Progenitor cell of endocrine pancreas (in vitro differentiated cells): ENCODE measurements at regions not wholly inside any gene's neighbourhood (a gene's known extent, or its start where the extent isn't known, plus 50 kb on each side); places are given as distances from the start of the nearest gene placed in this dataset.

ENCODE experiments used
- DNase-seq: peaks from one replicate; pipeline ENCODE4 v3.0.0; 2021; ENCODE audit warnings: low spot score; ENCODE audit not compliant: unreplicated experiment
- H3K27ac Mint-ChIP-seq: 2 replicates; pipeline ENCODE4 v1.8.0; 2021; ENCODE audit warnings: mild to moderate bottlenecking, moderate library complexity, mixed read lengths
- H3K27me3 Mint-ChIP-seq: 2 replicates; pipeline ENCODE4 v1.8.0; 2021; ENCODE audit warnings: mixed read lengths
- H3K36me3 Mint-ChIP-seq: 2 replicates; pipeline ENCODE4 v1.8.0; 2022; ENCODE audit warnings: mixed read lengths; ENCODE audit not compliant: insufficient read depth
- H3K4me1 Mint-ChIP-seq: 2 replicates; pipeline ENCODE4 v1.8.0; 2021; ENCODE audit warnings: low read depth, mixed read lengths
- H3K4me3 Mint-ChIP-seq: 2 replicates; pipeline ENCODE4 v1.8.0; 2021; ENCODE audit warnings: low read depth, mild to moderate bottlenecking, moderate library complexity, mixed read lengths
- H3K9me3 Mint-ChIP-seq: 2 replicates; pipeline ENCODE4 v1.8.0; 2021; ENCODE audit warnings: low read depth, mixed read lengths
- CTCF ChIP-seq: fragments of 200-600 bp; sonication (generic); IDR thresholded peaks from one replicate; pipeline ENCODE4 v1.5.0; 2021; ENCODE audit warnings: antibody characterized with exemption, mild to moderate bottlenecking; ENCODE audit not compliant: unreplicated experiment

GRCh38 chr5:23613566-23613965 lies 106.2 kb downstream of the PRDM9 start:
- H3K36me3 Mint-ChIP-seq, result no peaks in the 10 kb centered on the region

DNA sequence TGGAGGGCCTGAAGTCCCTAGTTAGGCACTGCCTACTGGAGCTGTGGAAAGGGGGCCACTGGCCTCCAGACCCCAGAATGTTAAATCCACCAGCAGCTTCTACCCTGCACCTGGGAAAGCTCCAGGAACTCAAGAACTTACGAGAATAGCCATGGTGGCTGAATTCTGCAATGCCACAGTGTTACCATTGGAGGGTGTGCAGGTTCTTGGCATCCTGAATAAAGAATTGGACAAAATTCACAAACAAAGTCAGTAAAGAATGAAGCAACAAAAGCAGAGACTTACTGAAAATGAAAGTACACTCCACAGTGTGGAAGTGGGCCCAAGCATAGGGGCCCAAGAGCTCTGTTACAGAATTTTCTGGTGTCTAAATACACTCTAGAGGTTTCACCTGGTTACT lies 107.0 kb downstream of the PRDM9 start:
- no peak for TF ChIP-seq CTCF
- no peak overlapping the region for H3K27ac Mint-ChIP-seq
- DNase-seq, result no peak
- H3K27me3 Mint-ChIP-seq, result no peaks in the 10 kb centered on the region
- no peak overlapping the region for H3K4me3 Mint-ChIP-seq
- H3K9me3 Mint-ChIP-seq, result peaks cover 11% of the 10 kb centered on the region
- H3K36me3 Mint-ChIP-seq, result no peaks in the 10 kb centered on the region
- H3K4me1 Mint-ChIP-seq, result no peaks in the 10 kb centered on the region

More at GRCh38 chr5:23613566-23613965, 106.2 kb downstream of the PRDM9 start:
- Mint-ChIP-seq H3K27me3 (no peaks in the 10 kb centered on the region), H3K4me1 (no peaks in the 10 kb centered on the region), H3K27ac (no peak overlapping the region), H3K4me3 (no peak overlapping the region), H3K9me3 (peaks cover 11% of the 10 kb centered on the region)
- DNase-seq, result no peak
- TF ChIP-seq CTCF, result no peak

DNA sequence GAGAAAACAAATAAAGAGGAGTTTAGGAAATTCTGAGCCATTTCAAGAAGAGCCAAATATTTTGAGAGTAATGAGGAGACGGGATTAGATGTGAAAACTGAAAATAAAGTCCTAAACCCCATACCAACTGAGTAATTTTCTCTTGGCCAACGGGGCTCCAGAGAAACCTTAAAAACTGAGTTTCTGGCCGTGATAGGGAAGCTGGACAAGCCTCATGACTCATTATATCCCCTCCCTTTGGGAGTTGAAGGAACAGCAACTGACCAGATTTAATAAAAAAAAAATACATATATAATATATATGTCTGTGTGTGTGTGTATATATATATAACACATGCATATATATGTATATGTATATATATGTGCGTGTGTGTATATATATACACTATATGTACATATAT lies 119.6 kb downstream of the PRDM9 start:
- no peak for TF ChIP-seq CTCF
- no peaks in the 10 kb centered on the region for H3K27me3 Mint-ChIP-seq
- no peaks in the 10 kb centered on the region for H3K4me1 Mint-ChIP-seq
- H3K36me3 Mint-ChIP-seq, result no peaks in the 10 kb centered on the region
- H3K27ac Mint-ChIP-seq, result no peak overlapping the region
- no peak overlapping the region for H3K4me3 Mint-ChIP-seq
- no peak for DNase-seq
- no peaks in the 10 kb centered on the region for H3K9me3 Mint-ChIP-seq

DNA sequence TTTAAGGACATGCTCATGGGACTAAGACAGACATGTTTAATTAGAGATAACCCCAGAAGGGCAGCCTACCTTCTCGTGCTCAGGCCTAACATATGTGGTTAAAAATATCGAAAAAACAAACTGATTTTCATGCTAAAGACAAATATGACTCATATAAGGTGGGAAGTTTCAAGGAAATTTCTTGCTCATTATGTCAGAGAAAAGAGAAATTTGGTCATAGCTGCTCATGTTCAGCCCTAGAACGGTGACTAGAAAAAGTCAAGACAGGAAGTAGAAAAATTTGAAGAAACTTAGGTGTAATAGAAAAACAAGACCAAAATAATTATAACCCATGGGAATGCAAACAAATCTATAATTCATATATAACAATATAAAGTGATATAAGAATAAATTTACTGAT lies 120.6 kb downstream of the PRDM9 start:
- Mint-ChIP-seq H3K9me3 (no peaks in the 10 kb centered on the region), H3K27me3 (no peaks in the 10 kb centered on the region), H3K4me3 (no peak overlapping the region), H3K4me1 (no peaks in the 10 kb centered on the region), H3K36me3 (no peaks in the 10 kb centered on the region), H3K27ac (no peak overlapping the region)
- no peak for TF ChIP-seq CTCF
- DNase-seq, result no peak

GRCh38 chr5:23629396-23629795 lies 122.0 kb downstream of the PRDM9 start:
- Mint-ChIP-seq H3K27ac (no peak overlapping the region), H3K4me1 (no peaks in the 10 kb centered on the region), H3K9me3 (no peaks in the 10 kb centered on the region), H3K36me3 (no peaks in the 10 kb centered on the region), H3K4me3 (no peak overlapping the region), H3K27me3 (no peaks in the 10 kb centered on the region)
- TF ChIP-seq CTCF, result no peak
- DNase-seq, result no peak
